Liver (tissue), 8 donors: ENCODE measurements at regions not wholly inside any gene's neighbourhood (a gene's known extent, or its start where the extent isn't known, plus 50 kb on each side); places are given as distances from the start of the nearest gene placed in this dataset.

Experiments
- DNase-seq: peaks from one replicate; pipeline ENCODE4 v3.0.0-alpha.2; 2017; ENCODE audit warnings: low spot score
- H3K27ac ChIP-seq, 2 donors: one replicate each; pipeline ENCODE4 v1.7.0; 2013; ENCODE audit warnings: inconsistent platforms in 2 of 2, low read length in 2 of 2, control low read depth in 1 of 2, low read depth in 1 of 2, mild to moderate bottlenecking in 1 of 2
- H3K27me3 ChIP-seq, 4 donors: one replicate each; pipeline versions ENCODE4 v1.6.1 to v1.7.0; 2013; ENCODE audit warnings: low read length in 3 of 4, inconsistent platforms in 1 of 4, mild to moderate bottlenecking in 1 of 4, moderate library complexity in 1 of 4; ENCODE audit not compliant: control insufficient read depth in 4 of 4, insufficient read depth in 4 of 4
- H3K36me3 ChIP-seq, 4 donors: one replicate each; pipeline versions ENCODE4 v1.6.1 to v1.7.0; 2013; ENCODE audit warnings: low read length in 3 of 4, mild to moderate bottlenecking in 3 of 4, low read depth in 1 of 4, moderate library complexity in 1 of 4; ENCODE audit not compliant: control insufficient read depth in 4 of 4, insufficient read depth in 3 of 4
- H3K4me1 ChIP-seq, 4 donors: one replicate each; pipeline versions ENCODE4 v1.6.1 to v1.7.0; 2013; ENCODE audit warnings: low read length in 3 of 4, mild to moderate bottlenecking in 3 of 4, moderate library complexity in 1 of 4; ENCODE audit not compliant: control insufficient read depth in 4 of 4, insufficient read depth in 4 of 4
- H3K4me3 ChIP-seq, 3 donors: one replicate each; pipeline versions ENCODE4 v1.6.1 to v1.7.0; 2013; ENCODE audit warnings: low read length in 3 of 3, control low read depth in 1 of 3, low read depth in 1 of 3, mild to moderate bottlenecking in 1 of 3
- H3K9ac ChIP-seq, 2 donors: one replicate each; pipeline ENCODE4 v1.7.0; 2013; ENCODE audit warnings: low read length in 2 of 2, mild to moderate bottlenecking in 2 of 2, moderate library complexity in 2 of 2, control low read depth in 1 of 2, low read depth in 1 of 2
- H3K9me3 ChIP-seq, 4 donors: one replicate each; pipeline versions ENCODE4 v1.6.1 to v1.7.0; 2013; ENCODE audit warnings: low read length in 3 of 4; ENCODE audit not compliant: control insufficient read depth in 4 of 4
- EGR1 ChIP-seq, 2 donors: IDR thresholded peaks; 2 replicates each; pipeline ENCODE4 v1.6.1; 2016 to 2018; ENCODE audit warnings: antibody characterized with exemption in 2 of 2, low read depth in 2 of 2
- FOXA1 ChIP-seq: IDR thresholded peaks from 2 replicates; pipeline ENCODE4 v1.6.1; 2016; ENCODE audit warnings: antibody characterized with exemption
- FOXA2 ChIP-seq: IDR thresholded peaks from 2 replicates; pipeline ENCODE4 v1.6.1; 2016; ENCODE audit warnings: antibody characterized with exemption
- GABPA ChIP-seq, 2 donors: IDR thresholded peaks in 1 of 2; conservative IDR thresholded peaks in 1 of 2; 2 replicates each; pipeline ENCODE4 v1.6.1; 2016; ENCODE audit warnings: antibody characterized with exemption in 2 of 2, mild to moderate bottlenecking in 1 of 2, moderate library complexity in 1 of 2
- HNF4A ChIP-seq, 2 donors: conservative IDR thresholded peaks; 2 replicates each; pipeline ENCODE4 v1.6.1; 2016; ENCODE audit warnings: antibody characterized with exemption in 2 of 2, mild to moderate bottlenecking in 2 of 2
- HNF4G ChIP-seq: IDR thresholded peaks from 2 replicates; pipeline ENCODE4 v1.6.1; 2016; ENCODE audit warnings: antibody characterized with exemption
- NR2F2 ChIP-seq: IDR thresholded peaks from 2 replicates; pipeline ENCODE4 v1.6.1; 2016; ENCODE audit warnings: antibody characterized with exemption
- RAD21 ChIP-seq, 2 donors: IDR thresholded peaks; 2 replicates each; pipeline ENCODE4 v1.6.1; 2016; ENCODE audit warnings: antibody characterized with exemption in 2 of 2, mild to moderate bottlenecking in 2 of 2
- RXRA ChIP-seq, 2 donors: IDR thresholded peaks; 2 replicates each; pipeline ENCODE4 v1.6.1; 2017 to 2018; ENCODE audit warnings: antibody characterized with exemption in 2 of 2, mild to moderate bottlenecking in 1 of 2
- SP1 ChIP-seq: IDR thresholded peaks from 2 replicates; pipeline ENCODE4 v1.6.1; 2018; ENCODE audit warnings: antibody characterized with exemption, mild to moderate bottlenecking
- YY1 ChIP-seq: IDR thresholded peaks from 2 replicates; pipeline ENCODE4 v1.6.1; 2016; ENCODE audit warnings: antibody characterized with exemption, mild to moderate bottlenecking
- WGBS: extraction: QIAGEN DNeasy Blood & Tissue Kit; methylation state at CpG from one replicate; pipeline ENCODE4 v1.1.7; 2013; 5-methylcytosine and 5-hydroxymethylcytosine counted together
- TF ChIP-seq, protein P1 (sequence below): fragments of 150-350 bp; IDR thresholded peaks from 2 replicates; pipeline ENCODE4 v1.5.1; 2017; ENCODE audit warnings: improper control_type of control experiment, low read depth, low read length; ENCODE audit not compliant: missing input control
- TF ChIP-seq, protein P2 (sequence below): IDR thresholded peaks from 2 replicates; pipeline ENCODE4 v1.6.1; 2016; ENCODE audit warnings: antibody characterized with exemption, mild to moderate bottlenecking
- TF ChIP-seq, protein P3 (sequence below): IDR thresholded peaks from 2 replicates; pipeline ENCODE4 v1.6.1; 2016; ENCODE audit warnings: antibody characterized with exemption
- TF ChIP-seq, protein P4 (sequence below): IDR thresholded peaks from 2 replicates; pipeline ENCODE4 v1.6.1; 2016; ENCODE audit warnings: antibody characterized with exemption
- donor health status: healthy.
- donor health status: healthy.
- donor health status: healthy.
- donor health status: healthy.
- donor health status: healthy.

DNA sequence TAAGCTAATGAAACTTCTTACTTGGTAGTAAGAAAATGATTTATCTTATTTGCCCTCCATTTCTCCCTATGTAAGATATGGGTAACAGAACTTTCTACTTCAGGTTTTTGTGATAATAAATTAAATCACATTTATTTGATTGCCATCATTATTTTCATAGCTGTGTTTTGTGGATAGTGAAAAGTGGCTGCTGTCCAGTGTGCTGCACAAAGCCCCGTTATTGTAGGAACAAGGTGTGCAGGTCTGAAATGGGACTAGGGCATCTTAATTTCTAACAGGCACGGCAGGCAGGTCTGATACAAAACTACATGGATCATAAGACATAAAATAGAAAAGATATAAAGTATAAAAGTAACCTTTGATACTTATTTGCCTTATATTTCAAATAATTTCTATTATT is 51.6 kb upstream of the THSD7B start (continued):
- TF ChIP-seq, protein P1, sequence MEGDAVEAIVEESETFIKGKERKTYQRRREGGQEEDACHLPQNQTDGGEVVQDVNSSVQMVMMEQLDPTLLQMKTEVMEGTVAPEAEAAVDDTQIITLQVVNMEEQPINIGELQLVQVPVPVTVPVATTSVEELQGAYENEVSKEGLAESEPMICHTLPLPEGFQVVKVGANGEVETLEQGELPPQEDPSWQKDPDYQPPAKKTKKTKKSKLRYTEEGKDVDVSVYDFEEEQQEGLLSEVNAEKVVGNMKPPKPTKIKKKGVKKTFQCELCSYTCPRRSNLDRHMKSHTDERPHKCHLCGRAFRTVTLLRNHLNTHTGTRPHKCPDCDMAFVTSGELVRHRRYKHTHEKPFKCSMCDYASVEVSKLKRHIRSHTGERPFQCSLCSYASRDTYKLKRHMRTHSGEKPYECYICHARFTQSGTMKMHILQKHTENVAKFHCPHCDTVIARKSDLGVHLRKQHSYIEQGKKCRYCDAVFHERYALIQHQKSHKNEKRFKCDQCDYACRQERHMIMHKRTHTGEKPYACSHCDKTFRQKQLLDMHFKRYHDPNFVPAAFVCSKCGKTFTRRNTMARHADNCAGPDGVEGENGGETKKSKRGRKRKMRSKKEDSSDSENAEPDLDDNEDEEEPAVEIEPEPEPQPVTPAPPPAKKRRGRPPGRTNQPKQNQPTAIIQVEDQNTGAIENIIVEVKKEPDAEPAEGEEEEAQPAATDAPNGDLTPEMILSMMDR, result no peak

DNA sequence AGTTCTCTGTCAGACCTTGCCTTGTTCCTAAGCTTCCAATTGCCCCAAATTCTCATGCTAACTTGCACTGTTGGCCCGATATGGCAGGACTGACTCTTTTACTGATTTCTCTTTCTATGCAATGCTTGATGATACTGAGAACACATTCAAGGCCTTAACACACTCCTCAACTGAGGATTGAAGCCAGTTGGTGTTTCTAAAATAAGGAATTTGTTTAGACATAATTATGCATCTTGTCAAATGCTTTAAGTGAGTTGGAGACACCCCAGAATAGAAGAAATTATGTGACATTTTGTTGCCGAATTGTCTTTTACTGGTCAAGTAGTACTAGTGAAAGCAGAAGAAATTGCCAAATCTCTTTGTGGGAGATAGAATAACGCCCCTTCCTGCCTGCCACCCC is 60.0 kb upstream of the THSD7B start:
- WGBS, result 57% methylated on average over 3 of the region's 3 CpGs
- H3K36me3 ChIP-seq, result no peaks in the 10 kb centered on the region
- H3K4me3 ChIP-seq, result no peak overlapping the region
- H3K27ac ChIP-seq, result no peak overlapping the region
- no peaks in the 10 kb centered on the region for H3K4me1 ChIP-seq
- no peaks in the 10 kb centered on the region for H3K27me3 ChIP-seq
- TF ChIP-seq YY1 (no peak), NR2F2 (no peak), FOXA2 (no peak), FOXA1 (no peak), RAD21 (IDR thresholded peaks at IDR 0.05) (no peak), HNF4G (no peak), RXRA (IDR thresholded peaks at IDR 0.05) (no peak), SP1 (no peak), EGR1 (IDR thresholded peaks at IDR 0.05; ENCODE audit: low read depth in 2 of 2) (no peak)
- TF ChIP-seq, protein P1, result no peak
- TF ChIP-seq, protein P2, sequence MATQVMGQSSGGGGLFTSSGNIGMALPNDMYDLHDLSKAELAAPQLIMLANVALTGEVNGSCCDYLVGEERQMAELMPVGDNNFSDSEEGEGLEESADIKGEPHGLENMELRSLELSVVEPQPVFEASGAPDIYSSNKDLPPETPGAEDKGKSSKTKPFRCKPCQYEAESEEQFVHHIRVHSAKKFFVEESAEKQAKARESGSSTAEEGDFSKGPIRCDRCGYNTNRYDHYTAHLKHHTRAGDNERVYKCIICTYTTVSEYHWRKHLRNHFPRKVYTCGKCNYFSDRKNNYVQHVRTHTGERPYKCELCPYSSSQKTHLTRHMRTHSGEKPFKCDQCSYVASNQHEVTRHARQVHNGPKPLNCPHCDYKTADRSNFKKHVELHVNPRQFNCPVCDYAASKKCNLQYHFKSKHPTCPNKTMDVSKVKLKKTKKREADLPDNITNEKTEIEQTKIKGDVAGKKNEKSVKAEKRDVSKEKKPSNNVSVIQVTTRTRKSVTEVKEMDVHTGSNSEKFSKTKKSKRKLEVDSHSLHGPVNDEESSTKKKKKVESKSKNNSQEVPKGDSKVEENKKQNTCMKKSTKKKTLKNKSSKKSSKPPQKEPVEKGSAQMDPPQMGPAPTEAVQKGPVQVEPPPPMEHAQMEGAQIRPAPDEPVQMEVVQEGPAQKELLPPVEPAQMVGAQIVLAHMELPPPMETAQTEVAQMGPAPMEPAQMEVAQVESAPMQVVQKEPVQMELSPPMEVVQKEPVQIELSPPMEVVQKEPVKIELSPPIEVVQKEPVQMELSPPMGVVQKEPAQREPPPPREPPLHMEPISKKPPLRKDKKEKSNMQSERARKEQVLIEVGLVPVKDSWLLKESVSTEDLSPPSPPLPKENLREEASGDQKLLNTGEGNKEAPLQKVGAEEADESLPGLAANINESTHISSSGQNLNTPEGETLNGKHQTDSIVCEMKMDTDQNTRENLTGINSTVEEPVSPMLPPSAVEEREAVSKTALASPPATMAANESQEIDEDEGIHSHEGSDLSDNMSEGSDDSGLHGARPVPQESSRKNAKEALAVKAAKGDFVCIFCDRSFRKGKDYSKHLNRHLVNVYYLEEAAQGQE, result no peak
- H3K9ac ChIP-seq, result no peak overlapping the region
- DNase-seq, result no peak
- H3K9me3 ChIP-seq, result no peaks in the 10 kb centered on the region

DNA sequence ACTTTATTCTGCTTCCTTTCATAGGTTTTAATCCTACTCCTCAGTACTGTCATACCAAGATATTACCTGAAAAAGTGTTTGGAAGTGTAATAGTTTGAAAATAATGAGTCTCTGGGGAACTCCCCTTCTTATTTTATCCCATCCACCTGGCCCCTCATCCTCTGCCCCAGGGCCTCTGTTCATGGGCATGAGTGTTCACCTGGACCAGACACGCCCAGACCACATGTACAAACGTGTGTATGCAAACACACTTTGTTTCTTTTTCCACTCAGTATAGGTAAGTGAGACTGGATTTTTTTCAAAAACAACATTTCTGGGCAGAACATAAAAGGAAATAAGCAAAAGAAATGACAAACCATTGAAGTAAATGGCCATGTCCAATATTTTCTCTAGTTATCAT is 62.1 kb upstream of the THSD7B start:
- no peak overlapping the region for H3K27ac ChIP-seq
- H3K9me3 ChIP-seq, result peaks cover 0 to 3% (median 0%) of the 10 kb centered on the region in 4 donors
- H3K9ac ChIP-seq, result no peak overlapping the region
- 61% methylated on average over 2 of the region's 2 CpGs for WGBS
- H3K27me3 ChIP-seq, result no peaks in the 10 kb centered on the region
- H3K36me3 ChIP-seq, result no peaks in the 10 kb centered on the region
- no peak overlapping the region for H3K4me3 ChIP-seq
- H3K4me1 ChIP-seq, result no peaks in the 10 kb centered on the region
- no peak for DNase-seq
- TF ChIP-seq YY1 (no peak), EGR1 (IDR thresholded peaks at IDR 0.05; ENCODE audit: low read depth in 2 of 2) (no peak), RAD21 (IDR thresholded peaks at IDR 0.05) (no peak), HNF4A (conservative IDR thresholded peaks at IDR 0.05) (no peak), GABPA (IDR thresholded peaks at IDR 0.05 in 1 of 2, conservative IDR thresholded peaks at IDR 0.05 in 1 of 2) (no peak)
- TF ChIP-seq, protein P1, result no peak
- TF ChIP-seq, protein P3, sequence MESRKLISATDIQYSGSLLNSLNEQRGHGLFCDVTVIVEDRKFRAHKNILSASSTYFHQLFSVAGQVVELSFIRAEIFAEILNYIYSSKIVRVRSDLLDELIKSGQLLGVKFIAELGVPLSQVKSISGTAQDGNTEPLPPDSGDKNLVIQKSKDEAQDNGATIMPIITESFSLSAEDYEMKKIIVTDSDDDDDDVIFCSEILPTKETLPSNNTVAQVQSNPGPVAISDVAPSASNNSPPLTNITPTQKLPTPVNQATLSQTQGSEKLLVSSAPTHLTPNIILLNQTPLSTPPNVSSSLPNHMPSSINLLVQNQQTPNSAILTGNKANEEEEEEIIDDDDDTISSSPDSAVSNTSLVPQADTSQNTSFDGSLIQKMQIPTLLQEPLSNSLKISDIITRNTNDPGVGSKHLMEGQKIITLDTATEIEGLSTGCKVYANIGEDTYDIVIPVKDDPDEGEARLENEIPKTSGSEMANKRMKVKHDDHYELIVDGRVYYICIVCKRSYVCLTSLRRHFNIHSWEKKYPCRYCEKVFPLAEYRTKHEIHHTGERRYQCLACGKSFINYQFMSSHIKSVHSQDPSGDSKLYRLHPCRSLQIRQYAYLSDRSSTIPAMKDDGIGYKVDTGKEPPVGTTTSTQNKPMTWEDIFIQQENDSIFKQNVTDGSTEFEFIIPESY, result no peak
- TF ChIP-seq, protein P4, sequence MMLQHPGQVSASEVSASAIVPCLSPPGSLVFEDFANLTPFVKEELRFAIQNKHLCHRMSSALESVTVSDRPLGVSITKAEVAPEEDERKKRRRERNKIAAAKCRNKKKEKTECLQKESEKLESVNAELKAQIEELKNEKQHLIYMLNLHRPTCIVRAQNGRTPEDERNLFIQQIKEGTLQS, result no peak
